GM12878 (cell line): ENCODE measurements at regions not wholly inside any gene's neighbourhood (a gene's known extent, or its start where the extent isn't known, plus 50 kb on each side); places are given as distances from the start of the nearest gene placed in this dataset.

Experiments
- ATAC-seq: fragments of 200-7000 bp; cut with Tn5 transposase; 3 replicates; pipeline ENCODE4 v1.9.1; 2020; ENCODE audit warnings: mild to moderate bottlenecking, moderate library complexity
- BruUV-seq: library from RNA; stranded (reverse); fragments of 400-500 nt; replicated peaks from 2 replicates; lab custom pipeline; 2021; lab: Mats Ljungman, UMichigan
- CTCF ChIA-PET: fragments of 300-600 bp; sonication (Branson Sonifier 250); formaldehyde crosslinking; extraction: SDS; loops from one replicate; lab custom pipeline; 2021; ENCODE audit warnings: inconsistent platforms; lab: Yijun Ruan, JAX
- POLR2A ChIA-PET: fragments of 350-600 bp; formaldehyde crosslinking; extraction: SDS; loops from one replicate; lab custom pipeline; 2021; ENCODE audit warnings: inconsistent platforms; lab: Charles Lee
- RAD21 ChIA-PET: fragments of 300-600 bp; sonication (Branson Sonifier 250); formaldehyde crosslinking; loops from one replicate; lab custom pipeline; 2023; ENCODE audit warnings: antibody characterized with exemption; ENCODE audit not compliant: unreplicated experiment; lab: Charles Lee
- SMC1A ChIA-PET: fragments of 300-600 bp; sonication (Branson Sonifier 250); formaldehyde crosslinking; loops from one replicate; lab custom pipeline; 2023; ENCODE audit not compliant: unreplicated experiment, uncharacterized antibody; lab: Charles Lee
- DNase-seq: peaks from one replicate; pipeline ENCODE4 v3.0.0-alpha.2; 2011; ENCODE audit warnings: low read depth, low spot score
- FAIRE-seq: peaks from 3 replicates; lab custom pipeline; 2011; peaks lifted over from hg19 to GRCh38; lab: Jason Lieb, UNC
- H2AFZ ChIP-seq: 2 replicates; pipeline ENCODE4 v1.6.0; 2011; ENCODE audit warnings: low read depth, low read length, control low read depth; ENCODE audit not compliant: control insufficient read depth
- H3K27ac ChIP-seq: 2 replicates; pipeline ENCODE4 v1.5.1; 2011; ENCODE audit warnings: control low read depth; ENCODE audit not compliant: control insufficient read depth, insufficient read depth
- H3K27me3 ChIP-seq, 2 experiments: replicated peaks in 1 of 2; 2 replicates each; pipeline versions ENCODE4 v1.6.0 to v1.6.1; 2011; ENCODE audit warnings: low read length in 1 of 2; ENCODE audit not compliant: control insufficient read depth in 2 of 2, insufficient read depth in 2 of 2
- H3K36me3 ChIP-seq, 2 experiments: 2 replicates each; pipeline ENCODE4 v1.5.1; 2011; ENCODE audit warnings: low read length in 1 of 2; ENCODE audit not compliant: control insufficient read depth in 2 of 2, insufficient read depth in 2 of 2
- H3K4me1 ChIP-seq: 2 replicates; pipeline ENCODE4 v1.6.1; 2011; ENCODE audit warnings: mild to moderate bottlenecking, low read length, moderate library complexity, mixed read lengths; ENCODE audit not compliant: control insufficient read depth, insufficient read depth
- H3K4me2 ChIP-seq: 2 replicates; pipeline ENCODE4 v1.6.0; 2011; ENCODE audit warnings: control low read depth; ENCODE audit not compliant: control insufficient read depth, insufficient read depth
- H3K4me3 ChIP-seq: fragments of 200-600 bp; sonication (generic); 2 replicates; pipeline ENCODE4 v1.5.1; 2016
- H3K79me2 ChIP-seq: 2 replicates; pipeline ENCODE4 v1.6.0; 2011; ENCODE audit warnings: low read length; ENCODE audit not compliant: control insufficient read depth, insufficient read depth
- H3K9ac ChIP-seq: 2 replicates; pipeline ENCODE4 v1.8.0; 2011; ENCODE audit warnings: low read length, control low read depth, mixed read lengths; ENCODE audit not compliant: control insufficient read depth, insufficient read depth
- H3K9me3 ChIP-seq: replicated peaks from 3 replicates; pipeline ENCODE4 v1.5.1; 2011; ENCODE audit warnings: mild to moderate bottlenecking, low read length; ENCODE audit not compliant: control insufficient read depth, insufficient read depth
- H4K20me1 ChIP-seq: 2 replicates; pipeline ENCODE4 v1.6.0; 2011; ENCODE audit not compliant: control insufficient read depth, insufficient read depth
- BHLHE40 ChIP-seq, 2 experiments: fragments of 450-650 bp in 1 of 2; IDR thresholded peaks; 2 replicates each; pipeline ENCODE4 v1.6.1; 2011 to 2017; ENCODE audit warnings: low read depth in 2 of 2, borderline replicate concordance in 1 of 2, improper control_type of control experiment in 1 of 2, low read length in 1 of 2, mild to moderate bottlenecking in 1 of 2
- BMI1 ChIP-seq: fragments of 450-650 bp; IDR thresholded peaks from 2 replicates; pipeline ENCODE4 v1.6.1; 2016; ENCODE audit warnings: mild to moderate bottlenecking, moderate library complexity, borderline replicate concordance
- BRCA1 ChIP-seq: IDR thresholded peaks from 2 replicates; pipeline ENCODE4 v1.6.1; 2011; ENCODE audit warnings: low read depth, low read length, improper control_type of control experiment
- HCFC1 ChIP-seq: fragments of 150-350 bp; IDR thresholded peaks from 2 replicates; pipeline ENCODE4 v1.6.1; 2014; ENCODE audit warnings: low read length
- MAX ChIP-seq: IDR thresholded peaks from 2 replicates; pipeline ENCODE4 v1.6.1; 2012; ENCODE audit warnings: low read depth, low read length, improper control_type of control experiment
- NBN ChIP-seq: fragments of 450-650 bp; IDR thresholded peaks from 2 replicates; pipeline ENCODE4 v1.6.1; 2016
- PRDM15 ChIP-seq: fragments of 450-650 bp; formaldehyde crosslinking; IDR thresholded peaks from 2 replicates; pipeline ENCODE4 v1.4.0; 2020; ENCODE audit warnings: mild to moderate bottlenecking, moderate library complexity
- RB1 ChIP-seq: fragments of 450-650 bp; formaldehyde crosslinking; IDR thresholded peaks from 2 replicates; pipeline ENCODE4 v1.6.1; 2017; ENCODE audit warnings: mild to moderate bottlenecking, borderline replicate concordance
- USF2 ChIP-seq: IDR thresholded peaks from 2 replicates; pipeline ENCODE4 v1.6.1; 2011; ENCODE audit warnings: low read depth, low read length, improper control_type of control experiment, borderline replicate concordance
- ZBTB11 ChIP-seq: fragments of 450-650 bp; formaldehyde crosslinking; IDR thresholded peaks from 2 replicates; pipeline ENCODE4 v1.5.0; 2022; ENCODE audit warnings: mild to moderate bottlenecking, missing genetic modification characterization
- ZNF384 ChIP-seq: IDR thresholded peaks from 2 replicates; pipeline ENCODE4 v1.6.1; 2012; ENCODE audit warnings: low read depth, mild to moderate bottlenecking, low read length, improper control_type of control experiment, borderline replicate concordance
- WGBS: methylation state at CpG from one replicate; pipeline ENCODE4 v1.1.6; 2016; ENCODE audit warnings: low lambda C conversion rate; ENCODE audit not compliant: insufficient replicate concordance, insufficient coverage; ENCODE audit errors: missing lambda C conversion rate; 5-methylcytosine and 5-hydroxymethylcytosine counted together
- in situ Hi-C: fragments of 300-500 bp; cut with MboI; formaldehyde crosslinking; loops from 9 replicates; pipeline ENCODE4 v1.14.3; 2018; ENCODE audit warnings: mixed read lengths
- intact Hi-C: fragments of 100-400 bp; cut with micrococcal nuclease; formaldehyde crosslinking; loops from one replicate; pipeline ENCODE4 v1.14.2; 2022; ENCODE audit not compliant: unreplicated experiment

- BruUV-seq: no TSS peak
- H3K79me2 ChIP-seq: no peaks in the 10 kb centered on the region
- RAD21 ChIA-PET: no interaction called here
- H3K27me3 ChIP-seq: no peaks in the 10 kb centered on the region
- H3K36me3 ChIP-seq: no peaks in the 10 kb centered on the region
- no peak overlapping the region for H3K9ac ChIP-seq
- no peaks in the 10 kb centered on the region for H3K4me1 ChIP-seq
- in situ Hi-C loops: no loop called here
- ATAC-seq (no peak), FAIRE-seq (no peak), DNase-seq (no peak)
- whole genome bisulfite sequencing: 58% methylated on average over 7 of the region's 7 CpGs
- SMC1A ChIA-PET: no interaction called here
- no peak for TF ChIP-seq ZBTB11 (CRISPR knock-in tag)
- TF ChIP-seq BMI1: no peak
- TF ChIP-seq USF2: no peak
- TF ChIP-seq HCFC1: no peak
- no peak for TF ChIP-seq NBN
- no peak for TF ChIP-seq RB1
- no peak for TF ChIP-seq ZNF384
- no peak for TF ChIP-seq BHLHE40 (IDR thresholded peaks at IDR 0.05; ENCODE audit: borderline replicate concordance in 1 of 2, low read depth in 2 of 2, low read length in 1 of 2)
- no peak for TF ChIP-seq PRDM15 (CRISPR knock-in tag)
- TF ChIP-seq BRCA1: no peak
- TF ChIP-seq MAX: no peak
- no peak overlapping the region for H3K27ac ChIP-seq
- H3K4me2 ChIP-seq: no peak overlapping the region
- H3K9me3 ChIP-seq: no peaks in the 10 kb centered on the region
- H3K4me3 ChIP-seq: no peak overlapping the region
- CTCF ChIA-PET: no interaction called here
- no peaks in the 10 kb centered on the region for H4K20me1 ChIP-seq
- intact Hi-C loops: no loop called here
- H2AFZ ChIP-seq: no peak overlapping the region
- POLR2A ChIA-PET: no interaction called here
Observed at GRCh38 chr1:232897949-232898465, 52.4 kb upstream of the NTPCR start.
